ENCODE measurements at regions not wholly inside any gene's neighbourhood (a gene's known extent, or its start where the extent isn't known, plus 50 kb on each side); places are given as distances from the start of the nearest gene placed in this dataset.

DNA sequence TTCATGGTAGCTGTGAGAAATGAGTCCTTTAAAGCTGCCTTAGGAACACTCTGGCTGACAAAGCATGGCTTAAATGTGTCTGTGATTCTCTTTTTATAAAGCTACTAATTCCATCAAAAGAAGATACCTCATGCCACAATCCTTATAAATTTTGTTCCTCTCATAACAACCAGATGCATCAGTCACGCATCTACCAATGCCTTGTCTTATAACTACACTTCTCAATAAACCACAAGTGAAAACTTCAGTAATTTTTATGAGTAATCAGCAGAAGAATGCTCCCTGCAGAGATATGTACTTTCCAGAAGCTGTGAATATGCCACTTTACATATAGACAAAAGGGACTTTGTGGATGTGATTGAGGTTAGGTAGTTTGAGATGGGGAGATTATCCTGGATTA, 147.8 kb downstream of the SUCLA2 start:
- Histone ChIP-seq H3K9ac (ENCODE audit: low read depth, low read length) (no peak overlapping the region), H2BK120ac (ENCODE audit: low read depth, low read length) (no peak overlapping the region), H3K4me2 (ENCODE audit: low read depth, low read length) (no peak overlapping the region), H2AK5ac (ENCODE audit: low read depth, low read length) (no peak overlapping the region), H2BK15ac (ENCODE audit: low read depth, low read length) (no peak overlapping the region), H3K4me1 (ENCODE audit: control insufficient read depth, insufficient read depth, low read length) (no peaks in the 10 kb centered on the region), H3K23ac (ENCODE audit: low read depth, low read length) (no peak overlapping the region), H3K9me3 (ENCODE audit: control insufficient read depth, insufficient read depth, low read length) (no peaks in the 10 kb centered on the region), H4K91ac (ENCODE audit: insufficient read depth, low read depth, low read length) (no peak overlapping the region), H3K14ac (replicated peaks; ENCODE audit: low read depth, low read length) (no peak overlapping the region), H3K27me3 (ENCODE audit: control insufficient read depth, insufficient read depth, low read length) (peaks cover 3% of the 10 kb centered on the region), H3K18ac (ENCODE audit: low read depth, low read length) (no peak overlapping the region), H3K9me1 (ENCODE audit: insufficient read depth, low read length) (no peaks in the 10 kb centered on the region), H3K56ac (ENCODE audit: extremely low read depth, insufficient read depth, low read length) (no peak overlapping the region), H4K8ac (ENCODE audit: low read depth in 2 of 2, low read length in 2 of 2) (no peak overlapping the region), H3K27ac (ENCODE audit: insufficient read depth, low read length) (no peak overlapping the region), H3K36me3 (ENCODE audit: control insufficient read depth, insufficient read depth, low read length) (no peaks in the 10 kb centered on the region), H3K4ac (ENCODE audit: low read depth, low read length) (no peak overlapping the region), H2AK9ac (replicated peaks; ENCODE audit: low read depth, low read length, poor library complexity) (no peak overlapping the region), H4K20me1 (ENCODE audit: insufficient read depth, low read length) (no peaks in the 10 kb centered on the region), H2BK5ac (ENCODE audit: low read depth, low read length, poor library complexity, severe bottlenecking) (no peak overlapping the region), H4K5ac (ENCODE audit: low read depth, low read length) (no peak overlapping the region), H2AFZ (replicated peaks; ENCODE audit: low read length, poor library complexity) (no peak overlapping the region), H3K4me3 (ENCODE audit: insufficient read depth, low read depth, low read length) (no peak overlapping the region), H2BK20ac (ENCODE audit: low read depth, low read length) (no peak overlapping the region), H3K79me1 (ENCODE audit: low read depth in 1 of 2, low read length in 2 of 2) (no peaks in the 10 kb centered on the region)
- intact Hi-C loops (cut with micrococcal nuclease) (no loop called here), dilution Hi-C loops (cut with HindIII; ENCODE audit: low sequenced_read_pairs, unreplicated experiment) (no loop called here), in situ Hi-C loops (cut with MboI; ENCODE audit: low sequenced_read_pairs) (no loop called here)
- ATAC-seq (ENCODE audit: low read depth), result no peak
- no peak for DNase-seq
- TF ChIP-seq SMC3 (IDR thresholded peaks at IDR 0.05; ENCODE audit: low read depth, low read length) (no peak), NFE2L2 (IDR thresholded peaks at IDR 0.05; ENCODE audit: low read depth, low read length) (no peak), BHLHE40 (IDR thresholded peaks at IDR 0.05; ENCODE audit: low read depth, low read length) (no peak), MAZ (IDR thresholded peaks at IDR 0.05; ENCODE audit: borderline replicate concordance, low read depth, low read length) (no peak), RAD21 (IDR thresholded peaks at IDR 0.05; ENCODE audit: low read length) (no peak), MXI1 (IDR thresholded peaks at IDR 0.05; ENCODE audit: borderline replicate concordance, low read depth, low read length) (no peak)
- TF ChIP-seq, protein P1, sequence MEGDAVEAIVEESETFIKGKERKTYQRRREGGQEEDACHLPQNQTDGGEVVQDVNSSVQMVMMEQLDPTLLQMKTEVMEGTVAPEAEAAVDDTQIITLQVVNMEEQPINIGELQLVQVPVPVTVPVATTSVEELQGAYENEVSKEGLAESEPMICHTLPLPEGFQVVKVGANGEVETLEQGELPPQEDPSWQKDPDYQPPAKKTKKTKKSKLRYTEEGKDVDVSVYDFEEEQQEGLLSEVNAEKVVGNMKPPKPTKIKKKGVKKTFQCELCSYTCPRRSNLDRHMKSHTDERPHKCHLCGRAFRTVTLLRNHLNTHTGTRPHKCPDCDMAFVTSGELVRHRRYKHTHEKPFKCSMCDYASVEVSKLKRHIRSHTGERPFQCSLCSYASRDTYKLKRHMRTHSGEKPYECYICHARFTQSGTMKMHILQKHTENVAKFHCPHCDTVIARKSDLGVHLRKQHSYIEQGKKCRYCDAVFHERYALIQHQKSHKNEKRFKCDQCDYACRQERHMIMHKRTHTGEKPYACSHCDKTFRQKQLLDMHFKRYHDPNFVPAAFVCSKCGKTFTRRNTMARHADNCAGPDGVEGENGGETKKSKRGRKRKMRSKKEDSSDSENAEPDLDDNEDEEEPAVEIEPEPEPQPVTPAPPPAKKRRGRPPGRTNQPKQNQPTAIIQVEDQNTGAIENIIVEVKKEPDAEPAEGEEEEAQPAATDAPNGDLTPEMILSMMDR (conservative IDR thresholded peaks at IDR 0.05; ENCODE audit: low read depth, low read length), result no peak
- TF ChIP-seq, protein P2, sequence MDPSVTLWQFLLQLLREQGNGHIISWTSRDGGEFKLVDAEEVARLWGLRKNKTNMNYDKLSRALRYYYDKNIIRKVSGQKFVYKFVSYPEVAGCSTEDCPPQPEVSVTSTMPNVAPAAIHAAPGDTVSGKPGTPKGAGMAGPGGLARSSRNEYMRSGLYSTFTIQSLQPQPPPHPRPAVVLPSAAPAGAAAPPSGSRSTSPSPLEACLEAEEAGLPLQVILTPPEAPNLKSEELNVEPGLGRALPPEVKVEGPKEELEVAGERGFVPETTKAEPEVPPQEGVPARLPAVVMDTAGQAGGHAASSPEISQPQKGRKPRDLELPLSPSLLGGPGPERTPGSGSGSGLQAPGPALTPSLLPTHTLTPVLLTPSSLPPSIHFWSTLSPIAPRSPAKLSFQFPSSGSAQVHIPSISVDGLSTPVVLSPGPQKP (IDR thresholded peaks at IDR 0.05; ENCODE audit: borderline replicate concordance, low read depth, low read length), result no peak
- no TSS peak for BruUV-seq (replicated peaks)
- WGBS, 2 experiments (ENCODE audit: extremely low coverage in 2 of 2, insufficient read length in 1 of 2), result no CpG with 5 or more reads among the region's 1 CpG
- CTCF ChIA-PET, result no interaction called here
- POLR2A ChIA-PET (ENCODE audit: unreplicated experiment), result no interaction called here
